NCI-H446 (cell line): ENCODE measurements at regions not wholly inside any gene's neighbourhood (a gene's known extent, or its start where the extent isn't known, plus 50 kb on each side); places are given as distances from the start of the nearest gene placed in this dataset.
A peak's percentile ranks its signal among the peaks of the same experiment; 100 is the strongest.
"Not testable (repeated sequence)": the region's sequence is repeated elsewhere in the genome, so short reads cannot be mapped to it uniquely, and the experiment has no call there.

Experiments used
- DNase-seq, 2 experiments: peaks; one replicate each; lab custom pipeline; 2025; lab: John Stamatoyannopoulos, UW

DNA sequence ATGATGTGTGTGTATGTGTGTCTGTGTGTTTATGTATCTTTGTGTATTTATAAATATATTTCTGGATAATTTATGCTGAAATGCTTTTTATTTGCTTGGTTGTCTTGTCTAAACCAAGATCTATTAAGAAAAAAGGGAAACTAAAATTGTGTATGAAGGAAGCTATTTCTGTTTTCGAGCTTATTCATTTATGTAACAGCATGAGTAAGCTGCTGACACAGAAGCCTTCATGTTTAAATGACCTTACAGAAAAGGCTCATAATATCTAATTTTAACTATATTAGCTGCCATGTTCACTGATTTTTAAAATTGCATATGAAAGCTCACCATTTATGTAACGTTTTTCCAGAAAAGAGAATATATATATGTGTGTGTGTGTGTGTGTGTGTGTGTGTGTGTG is 392.8 kb downstream of the PTH2R start:
- DNase-seq, result no peak

DNA sequence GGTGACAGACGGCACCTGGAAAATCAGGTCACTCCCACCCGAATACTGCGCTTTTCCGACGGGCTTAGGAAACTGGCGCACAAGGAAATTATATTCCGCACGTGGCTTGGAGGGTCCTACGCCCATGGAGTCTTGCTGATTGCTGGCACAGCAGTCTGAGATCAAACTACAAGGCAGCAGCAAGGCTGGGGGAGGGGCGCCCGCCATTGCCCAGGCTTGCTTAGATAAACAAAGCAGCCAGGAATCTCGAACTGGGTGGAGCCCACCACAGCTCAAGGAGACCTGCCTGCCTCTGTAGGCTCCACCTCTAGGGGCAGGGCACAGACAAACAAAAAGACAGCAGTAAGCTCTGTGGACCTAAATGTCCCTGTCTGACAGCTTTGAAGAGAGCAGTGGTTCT is 394.3 kb downstream of the PTH2R start:
- DNase-seq, result not testable (repeated sequence)

DNA sequence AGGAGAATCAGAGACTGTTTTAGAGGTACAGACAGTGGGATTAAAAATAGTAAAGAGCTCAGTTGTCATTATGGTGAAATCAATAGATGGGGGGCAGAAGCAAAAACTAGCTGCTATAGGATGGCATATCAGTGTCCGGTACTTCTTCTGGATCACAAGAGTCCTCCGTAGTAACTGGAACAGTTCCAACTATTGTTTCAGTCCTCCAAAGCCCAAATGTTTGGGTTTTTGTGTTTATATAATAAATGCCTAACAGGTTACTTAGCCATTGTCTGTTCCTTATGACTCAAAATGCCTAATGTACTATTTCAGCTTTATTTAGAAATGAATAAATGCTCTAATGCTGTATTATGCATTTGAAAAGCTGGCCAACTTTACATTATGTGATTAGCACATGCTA is 401.2 kb downstream of the PTH2R start:
- no peak for DNase-seq

DNA sequence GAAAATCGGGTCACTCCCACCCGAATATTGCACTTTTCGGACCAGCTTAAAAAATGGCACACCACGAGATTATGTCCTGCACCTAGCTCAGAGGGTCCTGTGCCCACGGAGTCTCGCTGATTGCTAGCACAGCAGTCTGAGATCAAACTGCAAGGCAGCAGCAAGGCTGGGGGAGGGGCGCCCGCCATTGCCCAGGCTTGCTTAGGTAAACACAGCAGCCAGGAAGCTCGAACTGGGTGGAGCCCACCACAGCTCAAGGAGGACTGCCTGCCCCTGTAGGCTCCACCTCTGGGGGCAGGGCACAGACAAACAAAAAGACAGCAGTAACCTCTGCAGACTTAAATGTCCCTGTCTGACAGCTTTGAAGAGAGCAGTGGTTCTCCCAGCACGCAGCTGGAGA is 405.3 kb downstream of the PTH2R start:
- not testable (repeated sequence) for DNase-seq

DNA sequence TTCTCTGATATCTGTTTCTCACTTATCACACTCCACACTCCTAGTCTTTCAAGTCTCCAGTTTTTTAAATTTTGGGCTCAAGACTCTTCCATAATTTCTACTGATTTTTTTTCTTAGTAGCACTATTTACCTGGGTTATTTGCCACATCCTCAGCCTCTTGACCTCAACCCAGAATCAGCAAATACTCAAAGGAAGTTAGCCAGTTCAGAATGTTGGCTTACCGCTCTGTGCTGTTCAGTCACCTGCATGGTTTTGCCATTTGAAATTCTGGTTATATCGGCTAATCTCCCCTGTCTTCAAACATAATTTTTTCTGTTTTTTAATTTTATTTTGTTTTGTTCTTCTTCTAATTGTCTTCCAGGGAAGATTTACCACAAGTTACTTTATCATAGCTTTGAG is 412.6 kb downstream of the PTH2R start:
- DNase-seq, result no peak

DNA sequence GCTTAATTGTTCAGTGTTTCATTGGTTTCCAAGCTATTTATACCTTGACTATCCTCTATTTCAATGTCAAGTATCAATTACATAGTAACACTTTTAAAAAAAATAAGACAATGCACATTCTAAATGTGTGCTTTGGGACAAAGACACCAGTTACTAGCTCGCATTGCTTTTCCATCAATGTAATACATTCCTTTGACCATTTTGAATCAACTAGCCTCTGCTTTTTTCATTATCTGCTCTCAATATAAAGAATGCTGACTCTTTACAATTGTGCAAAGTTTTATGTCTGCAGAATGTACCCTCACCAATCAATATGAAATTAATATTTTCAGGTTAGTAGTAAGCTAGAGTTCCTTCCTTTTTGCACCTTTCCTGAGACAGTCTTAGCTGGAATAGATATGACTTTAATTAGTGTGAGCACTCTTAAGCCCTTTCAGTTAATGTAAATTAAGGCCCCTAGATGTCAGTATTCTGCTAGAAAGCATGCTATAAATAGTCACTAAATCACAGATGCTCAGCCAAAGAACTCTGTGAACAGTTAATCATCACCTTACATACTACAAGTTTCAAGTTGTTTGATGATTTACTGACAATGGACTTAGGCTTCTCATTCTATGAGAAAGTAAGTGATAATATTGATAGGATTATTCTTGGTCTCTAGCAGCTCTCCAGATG is 413.6 kb downstream of the PTH2R start:
- DNase-seq, result peak in 1 of 2 experiments; percentile 57

DNA sequence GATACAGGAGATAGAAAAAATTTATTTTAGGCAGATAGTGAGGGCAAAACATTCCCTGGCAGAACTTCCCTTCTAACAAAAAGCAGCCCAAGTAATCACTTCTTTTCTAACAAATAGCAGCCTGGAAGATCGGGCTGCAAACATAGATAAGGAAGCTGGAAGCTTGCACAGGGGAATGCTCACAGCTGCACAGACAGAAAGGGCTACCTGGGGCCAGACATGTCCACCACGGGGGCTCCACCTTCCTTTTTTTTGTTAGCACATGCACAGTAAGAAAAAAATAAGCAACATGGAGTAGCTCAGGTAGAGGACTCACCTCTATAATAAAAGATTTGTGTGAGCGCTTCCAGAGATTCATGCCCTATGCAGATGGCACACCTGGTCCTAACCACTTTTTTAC is 420.5 kb downstream of the PTH2R start:
- no peak for DNase-seq

DNA sequence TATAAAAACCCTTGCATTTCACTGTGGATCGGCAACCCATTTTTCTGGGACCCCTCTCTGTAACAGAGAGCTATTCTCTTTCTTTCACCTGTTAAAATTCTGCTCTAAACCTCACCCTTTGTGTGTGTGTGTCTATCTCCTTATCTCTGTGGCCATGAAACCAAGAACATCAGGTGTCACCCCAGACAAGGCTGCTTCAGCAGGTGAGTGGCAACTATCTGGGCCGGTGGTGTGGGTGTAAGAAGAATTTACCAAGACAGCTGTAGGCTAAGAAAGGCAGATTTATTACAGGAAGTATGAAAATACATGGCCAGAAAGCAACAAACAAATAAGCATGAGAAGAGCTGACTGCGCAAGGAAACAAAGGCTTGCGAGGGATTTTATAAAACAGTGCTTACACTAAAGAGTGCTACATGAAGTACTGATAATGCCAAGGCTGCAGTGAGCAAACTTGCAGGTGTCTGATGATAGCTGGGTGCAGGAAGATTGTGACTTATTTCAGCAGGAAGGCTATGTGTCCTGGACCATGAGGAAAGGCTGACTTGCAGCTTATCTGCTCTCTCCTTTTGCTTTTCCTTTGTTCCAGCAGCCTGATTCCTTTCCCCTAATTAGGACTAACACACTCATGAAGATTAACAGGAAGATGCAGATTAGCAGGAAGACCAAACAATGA is 421.1 kb downstream of the PTH2R start:
- no peak for DNase-seq

DNA sequence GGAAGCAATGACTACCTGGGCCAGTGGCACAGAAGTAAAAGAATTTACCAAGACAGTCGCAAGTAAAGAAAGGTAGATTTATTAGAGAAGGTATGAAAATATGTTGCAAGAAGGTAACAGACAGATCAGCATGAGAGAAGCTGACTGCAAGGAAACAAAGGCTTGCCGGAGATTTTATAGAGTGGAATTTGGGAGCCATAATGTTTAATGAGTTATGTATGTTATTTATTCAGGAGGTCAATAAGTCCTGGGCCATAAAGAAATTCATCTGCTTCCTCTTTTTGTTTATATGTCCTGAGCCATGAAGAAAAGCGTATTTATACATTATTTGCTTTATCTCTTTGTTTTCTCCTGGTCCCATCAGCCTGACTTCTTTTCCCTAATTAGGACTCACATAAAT is 423.6 kb downstream of the PTH2R start:
- DNase-seq, result no peak

DNA sequence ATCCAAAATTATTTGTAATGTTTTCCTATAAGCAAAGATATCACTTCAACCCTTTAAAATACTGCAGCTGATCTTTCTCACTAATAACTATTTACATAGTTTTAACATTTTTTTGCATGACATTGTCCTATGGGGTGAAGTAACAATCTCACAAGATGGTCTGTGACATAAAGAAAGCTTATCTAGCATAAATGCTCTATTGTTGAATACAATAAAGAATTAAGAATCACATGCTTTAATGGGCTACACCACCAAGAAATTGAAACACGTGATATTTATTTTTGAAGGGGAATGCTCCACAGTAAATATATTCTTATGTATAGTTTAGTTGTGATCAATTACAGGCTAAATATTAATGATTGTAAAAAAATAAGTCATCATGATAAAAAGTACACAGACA is 441.1 kb downstream of the PTH2R start:
- DNase-seq, result no peak

DNA sequence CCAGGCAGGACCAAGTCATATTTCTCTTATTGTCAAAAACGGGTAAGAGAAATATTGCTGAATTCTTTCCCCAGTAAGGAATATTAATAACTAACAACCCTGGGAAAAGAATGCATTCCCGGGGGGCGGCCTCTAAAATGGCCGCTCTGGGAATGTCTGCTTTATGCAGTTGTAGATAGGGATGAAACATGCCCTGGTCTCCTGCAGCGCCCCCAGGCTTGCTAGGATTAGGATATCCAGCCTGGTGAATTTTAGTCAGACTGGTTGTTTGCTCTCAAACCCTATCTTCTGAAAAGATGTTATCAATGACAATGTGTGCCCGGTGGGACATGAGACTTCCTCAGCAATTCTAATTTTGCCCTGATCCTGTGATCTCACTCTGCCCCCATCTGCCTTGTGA is 448.1 kb downstream of the PTH2R start:
- DNase-seq, result no peak

DNA sequence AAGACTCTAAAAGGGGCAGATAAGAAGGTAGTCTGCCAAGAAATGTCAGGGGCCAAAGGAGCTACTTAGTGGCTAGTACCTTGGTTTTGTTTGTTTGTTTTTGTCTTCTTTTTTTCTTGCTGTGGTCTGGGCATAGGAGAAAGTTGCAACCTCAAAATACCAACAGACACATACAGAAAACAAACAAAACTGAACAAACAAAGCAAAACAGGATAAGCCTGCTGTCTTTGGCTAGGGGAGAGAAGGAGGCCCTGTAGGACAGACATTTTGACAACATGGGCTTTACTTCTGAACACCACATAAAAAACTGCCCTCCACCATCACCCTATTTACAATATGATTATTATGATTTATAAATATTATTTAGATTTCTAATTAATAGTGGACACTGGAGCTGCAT is 460.8 kb downstream of the PTH2R start:
- no peak for DNase-seq

DNA sequence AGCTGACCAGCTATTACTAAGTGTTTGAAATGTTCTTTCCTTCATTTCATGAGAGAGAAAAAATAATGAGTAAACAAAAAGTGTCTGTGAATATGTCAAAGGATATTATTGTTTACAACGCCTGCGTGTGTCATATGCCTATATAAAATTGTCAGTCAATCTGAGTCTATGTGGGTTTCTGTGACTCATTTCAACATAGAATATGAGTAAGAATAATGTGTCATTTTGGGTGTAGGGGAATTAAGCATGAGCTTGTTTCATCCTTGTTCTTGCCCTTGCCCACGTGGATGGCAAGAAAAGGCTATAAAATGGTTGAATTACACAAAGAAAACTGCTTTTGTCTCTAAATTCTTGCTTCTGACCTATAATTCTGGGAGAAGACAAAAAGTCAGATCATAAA is 466.0 kb downstream of the PTH2R start:
- no peak for DNase-seq

DNA sequence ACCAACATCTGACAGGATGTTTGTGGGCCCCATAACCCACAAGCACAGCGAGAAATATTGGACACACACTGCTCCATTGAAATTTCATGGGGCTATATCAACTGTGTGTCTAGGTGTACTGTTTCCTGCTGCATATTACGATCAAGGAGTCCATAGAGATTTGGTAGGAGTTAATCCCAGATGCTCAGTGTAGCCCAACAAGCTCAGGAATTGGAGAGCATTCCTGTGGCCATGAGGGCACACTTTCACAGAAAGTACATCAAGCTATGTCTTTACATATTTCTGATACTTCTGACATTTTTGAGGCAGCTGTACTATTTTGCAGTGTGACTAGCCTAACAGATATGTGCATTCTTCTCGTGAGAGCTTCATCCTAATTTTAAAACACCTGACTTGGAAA is 473.1 kb downstream of the PTH2R start:
- no peak for DNase-seq

DNA sequence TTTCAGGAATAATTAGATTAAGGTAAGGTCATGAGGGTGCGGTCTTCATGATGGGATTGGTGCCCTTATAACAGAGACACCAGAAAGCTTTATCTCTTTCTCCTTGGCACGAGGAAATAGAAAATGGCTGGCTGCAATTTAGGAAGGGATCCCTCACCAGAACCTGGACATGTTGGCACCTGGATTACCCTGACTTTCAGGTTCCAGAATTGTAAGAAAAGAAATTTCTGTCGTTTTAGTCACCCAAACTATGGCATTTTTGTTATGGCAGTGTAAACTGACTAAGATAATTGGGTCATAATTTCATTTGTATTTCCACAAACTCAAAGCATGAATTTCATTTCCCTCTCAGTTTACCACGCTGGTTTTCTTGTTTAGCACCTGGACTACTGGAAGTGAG is 473.6 kb downstream of the PTH2R start:
- DNase-seq, result no peak

DNA sequence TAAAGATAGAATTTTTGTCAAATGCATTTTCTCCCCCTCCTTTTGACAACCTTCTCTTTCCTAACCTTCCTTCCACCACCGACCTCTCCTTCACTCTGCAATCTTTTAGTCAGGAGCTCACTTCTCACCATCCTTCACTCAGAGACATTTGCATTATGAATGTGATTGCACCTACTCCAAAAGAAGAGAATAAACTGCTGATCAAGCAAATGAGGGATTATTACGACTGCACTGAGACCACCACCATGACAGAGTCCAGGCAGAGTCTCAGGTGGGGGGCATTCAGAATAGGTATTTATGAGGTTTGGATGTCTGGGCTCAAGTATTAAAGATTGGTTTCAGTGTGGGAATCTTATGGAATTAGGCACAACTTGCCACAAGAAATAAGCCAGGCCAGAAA is 483.9 kb downstream of the PTH2R start:
- no peak for DNase-seq

DNA sequence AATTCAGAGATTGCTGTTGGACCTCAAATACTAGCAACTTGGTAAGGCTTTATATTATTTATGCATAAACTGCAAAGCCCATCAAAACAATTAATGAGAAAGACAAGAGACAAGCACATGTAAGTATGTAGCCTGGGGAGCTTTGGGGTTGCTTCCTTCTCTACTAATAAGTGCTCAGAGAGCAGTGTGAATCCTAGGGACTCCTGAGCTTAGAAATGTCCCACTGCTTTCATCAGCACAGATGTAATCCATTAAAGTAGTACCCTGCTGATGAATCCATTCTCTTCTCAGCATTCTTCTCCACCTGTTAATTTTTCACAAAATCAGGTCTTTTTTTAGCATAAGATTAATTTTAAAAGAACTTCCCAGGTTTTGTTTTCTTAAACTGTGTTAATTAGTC is 485.6 kb downstream of the PTH2R start:
- DNase-seq, result no peak

DNA sequence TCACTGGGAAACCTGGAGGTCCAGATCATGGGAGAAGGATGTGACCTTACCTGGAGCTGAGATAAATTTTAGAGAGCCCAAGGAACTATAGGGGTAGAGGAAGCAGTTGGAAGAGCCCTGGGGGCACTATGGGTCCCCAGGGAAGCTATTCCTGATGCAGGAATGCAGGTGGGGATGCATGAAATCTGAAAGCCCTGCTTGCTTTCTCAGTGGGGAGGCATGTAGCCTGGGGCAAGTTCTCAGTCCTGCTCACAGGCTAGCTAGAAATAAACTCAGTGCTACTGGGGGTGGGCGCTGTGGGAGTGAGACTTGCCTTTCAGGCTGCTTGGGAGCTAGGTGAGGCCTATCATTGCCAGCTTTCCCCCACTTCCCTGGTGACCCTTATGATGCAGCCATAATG is 499.7 kb downstream of the PTH2R start:
- no peak for DNase-seq

DNA sequence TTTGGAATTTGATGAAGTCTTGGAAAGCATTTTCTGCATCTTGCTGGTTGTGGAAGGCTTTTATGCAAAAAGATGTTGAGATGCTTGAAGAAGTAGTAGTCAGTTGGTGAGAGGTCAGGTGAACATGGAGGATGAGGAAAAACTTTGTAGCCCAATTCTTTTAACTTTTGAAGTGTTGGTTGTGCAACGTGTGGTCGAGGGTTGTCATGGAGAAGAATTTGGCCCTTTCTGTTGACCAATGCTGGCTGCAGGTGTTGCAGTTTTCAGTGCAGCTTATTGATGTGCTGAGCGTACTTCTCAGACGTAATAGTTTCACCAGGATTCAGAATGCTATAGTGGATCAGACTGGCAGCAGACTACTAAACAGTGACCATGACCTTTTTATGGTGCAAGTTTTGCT is 508.4 kb upstream of the MAP2 start:
- no peak for DNase-seq

DNA sequence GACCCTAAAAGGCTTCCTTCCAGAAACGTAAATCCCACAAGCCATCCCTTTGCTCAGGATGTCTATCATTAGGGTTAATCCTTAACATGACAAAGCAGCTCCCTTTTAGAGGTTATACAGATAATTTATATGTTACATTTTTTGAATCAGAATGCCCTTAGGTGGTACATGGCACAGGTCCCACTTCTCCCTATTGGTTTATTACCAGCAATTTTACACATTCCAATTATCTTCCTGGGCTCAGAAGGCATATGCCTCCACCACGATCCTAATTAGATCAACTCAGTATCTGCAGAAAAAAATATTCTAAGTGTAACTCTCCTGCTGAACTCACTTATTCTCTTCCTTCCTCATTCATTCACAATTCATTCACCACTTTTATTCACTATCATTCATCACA is 507.0 kb upstream of the MAP2 start:
- no peak for DNase-seq

DNA sequence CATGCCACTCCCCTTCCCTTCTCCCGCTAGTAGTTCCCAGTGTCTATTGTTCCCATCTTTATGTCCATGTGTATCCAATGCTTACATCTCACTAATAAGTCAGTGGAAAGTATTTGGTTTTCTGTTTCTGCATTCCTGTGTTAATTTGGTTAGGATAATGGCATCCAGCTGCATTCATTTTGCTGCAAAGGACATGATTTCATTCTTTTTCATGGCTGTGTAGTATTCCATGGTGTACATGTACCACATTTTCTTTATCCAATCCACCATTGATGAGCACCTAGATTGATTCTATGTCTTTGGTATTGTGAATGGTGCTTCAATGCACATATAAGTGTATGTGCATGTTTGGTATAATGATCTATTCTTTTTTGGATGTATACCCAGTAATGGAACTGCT is 502.5 kb upstream of the MAP2 start:
- not testable (repeated sequence) for DNase-seq

DNA sequence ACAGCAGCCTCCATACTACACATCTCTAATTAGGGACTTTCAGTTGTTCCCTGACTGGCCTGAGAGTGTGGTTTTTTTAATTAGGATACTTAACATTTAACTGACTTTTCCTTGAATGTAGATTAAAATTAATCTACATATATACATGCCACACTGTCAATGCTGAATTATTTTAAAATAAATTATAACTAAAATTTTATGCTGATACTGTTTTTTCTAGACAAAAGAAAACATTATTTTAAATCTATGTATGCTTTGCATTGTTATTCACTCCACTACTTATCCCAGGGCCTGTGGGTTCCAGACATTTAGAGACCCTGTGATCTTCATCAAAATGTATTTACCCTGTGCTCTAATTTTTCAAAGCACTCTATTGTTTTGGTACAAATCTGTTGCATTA is 496.0 kb upstream of the MAP2 start:
- no peak for DNase-seq

DNA sequence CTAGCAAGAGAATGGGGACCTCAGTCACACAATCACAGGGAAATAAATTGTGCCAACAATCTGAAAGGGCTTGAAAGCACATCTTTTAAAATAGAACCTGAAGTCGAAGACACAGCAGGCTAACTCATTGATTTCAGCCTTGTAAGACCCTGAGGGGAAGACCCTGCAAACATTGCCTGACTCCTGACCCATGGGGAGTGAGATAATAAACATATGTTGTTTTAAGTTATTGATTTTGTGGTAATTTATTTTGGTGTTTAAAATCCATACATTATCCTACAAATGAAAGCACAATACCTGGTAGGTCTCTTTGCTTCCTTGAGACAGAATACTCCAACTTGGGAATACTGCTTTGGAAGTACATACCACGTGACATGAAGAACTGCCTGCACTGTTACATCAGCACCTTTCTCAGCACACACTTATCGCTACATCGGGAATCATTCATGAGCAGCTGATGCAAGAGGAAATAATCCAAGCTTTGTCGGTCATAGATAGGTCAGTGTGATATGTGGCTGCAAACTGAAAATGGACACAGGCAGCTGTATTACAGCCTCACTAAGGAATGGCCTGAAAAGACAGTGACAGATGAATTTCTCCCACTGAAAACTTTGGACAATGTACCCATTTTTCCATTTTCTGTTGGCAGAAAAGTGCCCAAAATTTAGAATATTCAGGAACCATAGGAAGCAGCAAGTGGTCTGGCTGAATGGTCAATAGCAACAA is 494.5 kb upstream of the MAP2 start:
- no peak for DNase-seq
